HEK293 (cell line): ENCODE measurements at regions not wholly inside any gene's neighbourhood (a gene's known extent, or its start where the extent isn't known, plus 50 kb on each side); places are given as distances from the start of the nearest gene placed in this dataset.

Experiments used
- CTCF ChIP-seq: fragments of 450-650 bp; formaldehyde crosslinking; IDR thresholded peaks from 2 replicates; pipeline ENCODE4 v1.5.1; 2016; ENCODE audit warnings: missing biosample characterization, missing genetic modification characterization
- GLI4 ChIP-seq: fragments of 450-650 bp; formaldehyde crosslinking; IDR thresholded peaks from 2 replicates; pipeline ENCODE4 v1.5.1; 2016; ENCODE audit warnings: missing biosample characterization, missing genetic modification characterization
- ZNF248 ChIP-seq: fragments of 450-650 bp; formaldehyde crosslinking; IDR thresholded peaks from 2 replicates; pipeline ENCODE4 v1.5.1; 2017; ENCODE audit warnings: missing biosample characterization, missing genetic modification characterization
- ZNF302 ChIP-seq: fragments of 450-650 bp; formaldehyde crosslinking; IDR thresholded peaks from 2 replicates; pipeline ENCODE4 v1.5.1; 2016; ENCODE audit warnings: missing biosample characterization, missing genetic modification characterization, low read depth
- ZNF768 ChIP-seq: fragments of 450-650 bp; formaldehyde crosslinking; IDR thresholded peaks from 2 replicates; pipeline ENCODE4 v1.5.1; 2018; ENCODE audit warnings: missing biosample characterization, mild to moderate bottlenecking, missing genetic modification characterization

DNA sequence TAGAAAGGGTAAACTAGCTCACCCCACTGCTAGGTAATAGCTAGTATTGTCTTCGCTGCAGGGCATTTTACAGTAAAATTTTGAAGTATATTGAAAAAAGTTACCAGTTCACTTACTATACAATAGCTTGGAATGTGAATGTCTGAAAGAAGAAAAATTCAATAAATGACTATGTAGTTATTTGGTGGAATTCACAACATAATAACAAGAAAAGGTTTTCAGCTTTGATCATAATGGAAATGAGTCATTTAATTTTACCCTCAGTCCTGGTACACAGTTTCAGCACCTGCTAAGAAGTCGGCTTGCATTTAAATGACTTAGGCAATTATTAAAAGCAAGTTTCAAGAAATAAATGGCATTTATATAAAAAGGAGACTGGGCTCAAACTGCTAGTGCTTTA lies 90.4 kb downstream of the NUP35 start:
- TF ChIP-seq ZNF302 (tag by site-specific recombination) = no peak
- no peak for TF ChIP-seq CTCF (tag by site-specific recombination)
- no peak for TF ChIP-seq ZNF768 (tag by site-specific recombination)
- TF ChIP-seq ZNF248 = no peak
- TF ChIP-seq GLI4 = no peak
